ENCODE measurements at regions not wholly inside any gene's neighbourhood (a gene's known extent, or its start where the extent isn't known, plus 50 kb on each side); places are given as distances from the start of the nearest gene placed in this dataset.

GRCh38 chr9:24342457-24342856 lies 203.2 kb downstream of the IZUMO3 start:
- no peak for TF ChIP-seq POLR2AphosphoS5 (IDR thresholded peaks at IDR 0.05)
- TF ChIP-seq POLR2A (IDR thresholded peaks at IDR 0.05; ENCODE audit: low read depth), result no peak
- no peak for TF ChIP-seq EP300 (IDR thresholded peaks at IDR 0.05)
- Histone ChIP-seq H3K36me3 (no peaks in the 10 kb centered on the region), H3K9me3 (no peaks in the 10 kb centered on the region), H3K27ac (replicated peaks in 1 of 4) (no peak overlapping the region), H3K27me3 (no peaks in the 10 kb centered on the region), H3K4me3 (no peak overlapping the region), H3K4me1 (no peaks in the 10 kb centered on the region)
- intact Hi-C loops (cut with DNase I), result no loop called here
- 100% methylated on average over 1 of the region's 1 CpG for WGBS
- DNase-seq (ENCODE audit: extremely low spot score), result no peak

GRCh38 chr9:24333629-24334028 lies 212.1 kb downstream of the IZUMO3 start:
- H3K4me3 ChIP-seq, result no peak overlapping the region
- H3K27ac ChIP-seq (replicated peaks in 1 of 4), result no peak overlapping the region
- no peaks in the 10 kb centered on the region for H3K27me3 ChIP-seq
- no peak for DNase-seq (ENCODE audit: extremely low spot score)
- WGBS, result 64% methylated on average over 2 of the region's 2 CpGs
- intact Hi-C loops (cut with DNase I), result no loop called here
- TF ChIP-seq POLR2A (IDR thresholded peaks at IDR 0.05; ENCODE audit: low read depth), result no peak
- TF ChIP-seq POLR2AphosphoS5 (IDR thresholded peaks at IDR 0.05), result no peak
- no peak for TF ChIP-seq EP300 (IDR thresholded peaks at IDR 0.05)
- no peak for TF ChIP-seq CTCF (IDR thresholded peaks at IDR 0.05)
- H3K36me3 ChIP-seq, result no peaks in the 10 kb centered on the region
- no peaks in the 10 kb centered on the region for H3K9me3 ChIP-seq
- no peaks in the 10 kb centered on the region for H3K4me1 ChIP-seq

- 88% methylated on average over 4 of the region's 4 CpGs for WGBS
- H3K9me3 ChIP-seq, result peaks cover 0 to 14% (median 12%) of the 10 kb centered on the region in 4 donors
- H3K4me1 ChIP-seq, result no peaks in the 10 kb centered on the region
- no peak overlapping the region for H3K4me3 ChIP-seq
- intact Hi-C loops (cut with DNase I), result no loop called here
- no peak overlapping the region for H3K27ac ChIP-seq (replicated peaks in 1 of 4)
- no peak for DNase-seq (ENCODE audit: extremely low spot score)
- H3K27me3 ChIP-seq, result no peaks in the 10 kb centered on the region
- TF ChIP-seq POLR2AphosphoS5 (IDR thresholded peaks at IDR 0.05), result no peak
- no peak for TF ChIP-seq EP300 (IDR thresholded peaks at IDR 0.05)
- TF ChIP-seq CTCF (IDR thresholded peaks at IDR 0.05), result no peak
- TF ChIP-seq POLR2A (IDR thresholded peaks at IDR 0.05; ENCODE audit: low read depth), result no peak
- no peaks in the 10 kb centered on the region for H3K36me3 ChIP-seq
Measured at GRCh38 chr9:24298912-24299311, 246.8 kb downstream of the IZUMO3 start.

GRCh38 chr9:24297931-24298330 lies 247.8 kb downstream of the IZUMO3 start:
- no peak for DNase-seq (ENCODE audit: extremely low spot score)
- 89% methylated on average over 2 of the region's 2 CpGs for WGBS
- Histone ChIP-seq H3K9me3 (peaks cover 0 to 4% (median 3%) of the 10 kb centered on the region in 4 donors), H3K4me1 (no peaks in the 10 kb centered on the region), H3K36me3 (no peaks in the 10 kb centered on the region), H3K27me3 (no peaks in the 10 kb centered on the region), H3K27ac (replicated peaks in 1 of 4) (no peak overlapping the region), H3K4me3 (no peak overlapping the region)
- TF ChIP-seq POLR2A (IDR thresholded peaks at IDR 0.05; ENCODE audit: low read depth), result no peak
- TF ChIP-seq POLR2AphosphoS5 (IDR thresholded peaks at IDR 0.05), result no peak
- TF ChIP-seq EP300 (IDR thresholded peaks at IDR 0.05), result no peak
- TF ChIP-seq CTCF (IDR thresholded peaks at IDR 0.05), result no peak
- intact Hi-C loops (cut with DNase I), result no loop called here

- intact Hi-C loops (cut with DNase I), result no loop called here
- DNase-seq (ENCODE audit: extremely low spot score), result no peak
Measured at GRCh38 chr9:24296124-24296523, 249.6 kb downstream of the IZUMO3 start.

More at GRCh38 chr9:24296124-24296523, 249.6 kb downstream of the IZUMO3 start:
- TF ChIP-seq POLR2AphosphoS5 (IDR thresholded peaks at IDR 0.05) (no peak), POLR2A (IDR thresholded peaks at IDR 0.05; ENCODE audit: low read depth) (no peak), CTCF (IDR thresholded peaks at IDR 0.05) (no peak), EP300 (IDR thresholded peaks at IDR 0.05) (no peak)
- H3K27me3 ChIP-seq, result no peaks in the 10 kb centered on the region
- 33% methylated on average over 1 of the region's 1 CpG for WGBS
- H3K4me1 ChIP-seq, result no peaks in the 10 kb centered on the region
- H3K4me3 ChIP-seq, result no peak overlapping the region
- no peaks in the 10 kb centered on the region for H3K9me3 ChIP-seq
- H3K27ac ChIP-seq (replicated peaks in 1 of 4), result no peak overlapping the region
- H3K36me3 ChIP-seq, result no peaks in the 10 kb centered on the region
